Glomerular endothelial cell (primary cell): ENCODE measurements at regions not wholly inside any gene's neighbourhood (a gene's known extent, or its start where the extent isn't known, plus 50 kb on each side); places are given as distances from the start of the nearest gene placed in this dataset.

ENCODE experiments used
- DNase-seq: peaks from one replicate; pipeline ENCODE4 v3.0.0-alpha.2; 2011; ENCODE audit warnings: low read depth, low spot score; ENCODE audit errors: extremely low read depth

DNA sequence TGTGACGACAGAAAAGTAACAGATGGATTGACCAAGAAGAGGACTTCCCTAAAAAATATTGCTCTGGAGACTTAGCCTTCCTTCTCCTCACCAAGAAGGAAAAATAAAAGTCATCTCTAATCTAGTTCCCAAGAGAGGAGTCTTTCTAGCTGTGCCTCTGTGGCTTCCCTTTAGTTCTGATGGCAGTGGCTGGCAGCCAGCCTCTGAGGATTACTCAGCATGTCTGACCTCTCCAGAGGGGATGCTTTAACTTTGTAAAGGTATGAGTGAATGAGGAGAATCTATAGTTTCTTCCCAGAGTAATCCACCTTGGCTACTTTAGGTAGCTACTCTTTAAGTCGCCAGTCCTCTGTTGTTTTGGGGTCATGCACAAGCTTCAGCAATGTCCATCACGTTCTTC is 163.9 kb upstream of the KIT start:
- no peak for DNase-seq

DNA sequence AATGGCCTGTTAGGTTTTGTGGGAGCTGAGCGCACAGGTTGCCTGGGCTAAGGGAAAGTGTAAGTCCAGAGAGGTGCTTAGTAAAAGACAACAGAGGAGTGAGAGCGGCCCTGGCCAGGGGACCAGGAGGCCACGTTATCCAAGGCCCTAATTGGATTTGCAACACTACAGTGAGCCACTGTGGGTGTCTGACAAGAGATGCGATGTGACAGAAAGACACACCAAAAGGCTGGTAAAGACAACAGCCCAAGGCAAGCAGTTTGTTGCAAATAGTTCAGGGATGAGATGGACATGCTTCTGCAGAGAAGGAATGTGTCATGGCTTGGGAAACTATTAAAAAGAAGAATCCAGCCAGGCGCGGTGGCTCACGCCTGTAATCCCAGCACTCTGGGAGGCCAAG is 162.7 kb upstream of the KIT start:
- DNase-seq = no peak

DNA sequence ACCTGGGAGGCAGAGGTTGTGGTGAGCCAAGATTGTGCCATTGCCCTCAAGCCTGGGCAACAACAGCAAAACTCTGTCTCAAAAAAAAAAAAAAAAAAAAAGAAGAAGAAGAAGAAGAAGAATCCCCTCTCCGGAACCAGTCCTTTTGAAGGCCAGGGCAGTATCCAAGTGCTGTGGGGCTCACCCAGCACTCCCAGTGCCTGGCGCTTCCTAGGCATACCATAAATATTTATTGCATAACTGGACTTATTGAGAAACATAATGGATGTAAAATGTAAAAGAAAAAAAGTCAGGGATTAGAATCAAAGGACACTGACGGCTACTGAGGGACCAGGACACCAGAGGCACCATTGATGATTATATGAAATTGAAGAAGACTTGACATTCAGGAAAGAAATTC is 162.1 kb upstream of the KIT start:
- DNase-seq = no peak

GRCh38 chr4:54496412-54496811 is 161.3 kb upstream of the KIT start:
- DNase-seq = no peak

DNA sequence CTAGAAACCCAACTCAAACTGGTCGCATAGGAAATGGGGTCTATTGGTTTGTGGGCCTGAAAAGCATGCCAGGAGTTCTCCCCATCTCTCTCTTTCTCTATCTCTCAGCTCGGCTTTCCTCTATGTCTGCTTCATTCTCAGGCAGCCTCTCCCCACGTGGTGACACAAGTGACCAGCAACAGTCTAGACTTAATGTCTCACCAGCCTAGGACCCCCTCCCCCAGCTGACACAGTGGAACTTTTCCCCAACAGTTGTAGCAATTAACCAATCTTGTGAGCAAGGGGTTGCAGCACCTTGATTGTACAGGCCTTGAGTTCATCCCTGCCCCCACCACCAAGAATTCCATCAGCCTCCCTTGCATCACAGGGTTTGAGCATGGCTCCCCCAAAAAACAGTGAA is 159.8 kb upstream of the KIT start:
- DNase-seq = no peak

DNA sequence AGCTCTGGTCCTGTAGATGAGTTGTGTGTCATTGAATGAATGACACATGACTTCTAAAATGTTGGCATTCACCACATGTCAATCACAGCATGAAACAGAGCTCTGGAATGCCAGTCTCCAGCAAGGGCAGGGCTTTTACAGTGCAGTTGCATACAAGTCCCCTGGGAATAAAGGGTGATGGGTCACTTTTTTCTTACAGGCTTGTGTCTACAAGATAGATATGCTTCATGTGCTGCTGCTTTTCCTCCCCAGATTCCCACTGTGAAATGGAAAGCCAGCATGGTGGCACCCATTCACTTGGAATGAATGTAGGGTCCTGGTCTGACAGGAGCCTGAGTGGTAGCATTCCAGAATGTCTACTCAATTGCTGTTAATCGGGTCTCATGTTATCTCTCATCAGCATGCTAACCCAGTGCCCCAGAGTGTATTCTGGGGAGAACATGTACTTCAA is 159.1 kb upstream of the KIT start:
- no peak for DNase-seq

GRCh38 chr4:54499308-54500074 is 158.3 kb upstream of the KIT start:
- no peak for DNase-seq

DNA sequence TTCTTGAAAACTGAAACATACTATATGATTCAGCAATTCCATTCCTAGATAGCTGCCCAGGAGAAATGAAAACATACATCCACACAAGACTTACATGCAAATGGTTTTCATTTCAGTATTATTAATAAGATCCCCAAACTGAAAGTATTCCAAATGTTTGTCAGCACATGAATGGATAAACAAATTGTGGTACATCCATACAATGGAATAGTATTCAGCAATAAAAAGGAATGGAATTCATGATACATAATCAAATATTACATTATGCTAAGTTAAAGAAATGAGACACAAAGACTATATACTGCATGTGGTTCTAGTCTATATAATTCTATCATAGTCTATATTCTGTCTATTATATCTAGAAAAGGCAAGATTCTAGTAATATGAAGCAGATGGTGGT is 152.4 kb upstream of the KIT start:
- no peak for DNase-seq

GRCh38 chr4:54505996-54506395 is 151.8 kb upstream of the KIT start:
- DNase-seq = no peak

DNA sequence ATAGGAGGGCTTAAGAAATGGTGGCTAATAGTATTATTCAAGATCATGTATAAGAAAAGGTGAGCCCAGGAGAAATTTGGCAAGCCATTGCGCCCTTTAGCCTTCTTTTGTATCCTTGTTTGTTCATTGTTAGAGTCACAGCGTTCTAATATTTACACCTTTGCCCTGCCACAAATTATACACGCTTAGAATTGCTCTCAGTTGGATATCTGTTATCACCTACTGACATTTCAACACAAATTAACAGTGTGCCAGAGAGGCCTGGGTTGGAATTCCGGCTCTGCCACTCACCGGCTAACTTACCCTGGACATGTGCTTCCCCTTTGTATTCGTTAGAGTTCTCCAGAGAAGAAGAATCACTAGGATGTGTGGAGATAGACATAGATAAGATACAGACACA is 148.7 kb upstream of the KIT start:
- DNase-seq = no peak

DNA sequence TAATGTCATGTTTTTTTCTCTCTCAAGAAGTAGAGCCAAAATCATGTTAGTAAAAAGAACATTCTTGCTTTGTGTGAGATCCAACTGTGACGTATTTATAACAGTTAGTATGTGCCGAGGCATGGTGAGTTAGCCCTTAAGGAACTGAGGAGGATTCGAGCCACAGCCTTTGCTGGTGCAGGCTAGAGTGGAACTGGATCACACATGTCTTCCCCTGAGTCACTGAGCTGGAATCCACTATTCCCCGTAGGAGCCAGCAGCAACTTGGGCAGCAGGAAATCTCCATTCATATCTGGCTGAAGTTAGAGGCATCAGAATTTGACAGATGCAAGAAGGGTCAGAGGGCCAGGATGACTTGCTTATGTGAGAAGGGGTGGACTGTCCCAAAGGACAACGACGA is 144.6 kb upstream of the KIT start:
- DNase-seq = no peak

GRCh38 chr4:54513741-54514140 is 144.0 kb upstream of the KIT start:
- no peak for DNase-seq

GRCh38 chr4:54516556-54517215 is 141.1 kb upstream of the KIT start:
- no peak for DNase-seq

DNA sequence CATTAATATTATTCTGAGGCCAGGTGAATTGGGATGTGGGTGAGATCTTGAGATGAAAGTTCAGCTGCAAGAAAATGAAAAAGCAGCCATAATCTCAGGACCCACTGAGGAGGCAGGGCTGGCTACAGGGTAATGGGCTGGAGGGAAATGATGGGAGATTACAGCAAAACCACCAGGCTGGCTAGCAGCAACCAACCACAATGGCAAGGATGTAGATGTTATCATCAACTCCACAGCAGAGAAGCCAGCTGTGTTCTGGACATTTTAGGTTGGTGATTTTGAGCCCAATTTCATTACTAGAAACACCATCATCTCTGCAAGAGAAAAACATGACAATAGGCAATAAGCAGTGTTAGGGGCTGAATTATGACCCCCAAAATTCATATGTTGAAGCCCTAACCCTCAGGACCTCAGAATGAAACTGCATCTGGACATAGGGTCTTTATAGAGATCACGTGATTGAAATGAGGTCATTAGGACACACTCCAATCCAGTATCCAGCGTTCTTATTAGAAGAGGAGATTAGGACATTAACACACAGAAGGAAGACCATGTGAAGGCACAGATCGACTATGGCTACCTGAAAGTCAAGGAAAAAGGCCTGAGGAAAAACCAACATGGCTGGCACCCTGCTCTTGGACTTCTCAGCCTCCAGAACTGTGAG is 139.8 kb upstream of the KIT start:
- no peak for DNase-seq

GRCh38 chr4:54525602-54526001 is 132.2 kb upstream of the KIT start:
- DNase-seq = no peak

GRCh38 chr4:54526560-54526959 is 131.2 kb upstream of the KIT start:
- no peak for DNase-seq

- DNase-seq = no peak
Measured at GRCh38 chr4:54527532-54527931, 130.2 kb upstream of the KIT start.

DNA sequence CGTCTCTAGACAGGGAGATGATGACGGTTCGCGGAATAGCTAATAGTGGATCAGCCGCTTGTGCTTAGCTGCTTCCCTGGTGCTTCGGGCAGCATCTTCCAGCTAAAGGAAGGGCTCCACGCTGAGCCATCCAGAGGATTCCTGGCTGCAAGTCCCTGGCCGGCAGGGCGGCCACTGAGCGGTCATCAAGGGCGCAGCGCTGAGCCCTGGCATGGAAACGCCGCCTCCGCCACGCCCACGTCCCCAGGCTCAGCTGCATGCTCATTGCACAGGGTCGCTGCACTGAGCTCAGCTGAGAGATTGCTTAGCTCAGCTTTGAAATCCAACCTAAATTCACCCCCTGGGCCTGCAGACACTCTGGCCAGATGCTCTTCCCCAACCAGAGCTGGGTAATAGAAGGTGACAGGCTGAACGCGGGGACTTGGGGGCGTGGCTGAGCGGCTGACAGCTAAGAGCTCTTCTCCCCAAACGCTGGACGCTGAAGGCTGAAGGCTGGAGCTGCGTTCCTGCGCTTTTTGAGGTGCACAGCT is 118.2 kb upstream of the KIT start:
- DNase-seq = no peak

- no peak for DNase-seq
Measured at GRCh38 chr4:54540931-54541330, 116.8 kb upstream of the KIT start.

- no peak for DNase-seq
Measured at GRCh38 chr4:54541426-54542118, 116.2 kb upstream of the KIT start.

- DNase-seq = no peak
Measured at GRCh38 chr4:54542119-54542438, 115.7 kb upstream of the KIT start.
